Endothelial cell of umbilical vein (primary cell): ENCODE measurements at regions not wholly inside any gene's neighbourhood (a gene's known extent, or its start where the extent isn't known, plus 50 kb on each side); places are given as distances from the start of the nearest gene placed in this dataset.

Experiments
- EZH2 ChIP-seq: IDR thresholded peaks from 2 replicates; pipeline ENCODE4 v1.6.1; 2012; ENCODE audit warnings: borderline replicate concordance, low read depth, mild to moderate bottlenecking, moderate library complexity, low read length, inconsistent platforms; ENCODE audit not compliant: severe bottlenecking
- FOS ChIP-seq: IDR thresholded peaks from 2 replicates; pipeline ENCODE4 v1.6.1; 2011; ENCODE audit warnings: mild to moderate bottlenecking, low read length, moderate library complexity, borderline replicate concordance; ENCODE audit not compliant: insufficient read depth
- JUN ChIP-seq: IDR thresholded peaks from 2 replicates; pipeline ENCODE4 v1.6.1; 2011; ENCODE audit warnings: borderline replicate concordance, low read depth; ENCODE audit not compliant: insufficient read length, insufficient read depth
- MAX ChIP-seq: IDR thresholded peaks from 2 replicates; pipeline ENCODE4 v1.6.1; 2011; ENCODE audit not compliant: insufficient read depth, insufficient read length
- POLR2A ChIP-seq: IDR thresholded peaks from 2 replicates; pipeline ENCODE4 v1.6.1; 2012; ENCODE audit warnings: low read depth, mild to moderate bottlenecking, control low read depth, low read length
- POLR2AphosphoS5 ChIP-seq: IDR thresholded peaks from 2 replicates; pipeline ENCODE4 v1.6.1; 2012; ENCODE audit warnings: low read depth, mild to moderate bottlenecking, control low read depth, low read length, moderate library complexity; ENCODE audit not compliant: insufficient read depth
- TF ChIP-seq, protein P1 (sequence below), 2 donors: IDR thresholded peaks; 1 replicate in 1 of 2; 2 replicates in 1 of 2; pipeline ENCODE4 v1.5.1; 2011; ENCODE audit warnings: low read length in 2 of 2, mild to moderate bottlenecking in 2 of 2, moderate library complexity in 2 of 2, control low read depth in 1 of 2, inconsistent platforms in 1 of 2, low read depth in 1 of 2; ENCODE audit not compliant: insufficient read depth in 1 of 2; ENCODE audit errors: extremely low read depth in 1 of 2

- no peak for TF ChIP-seq POLR2A
- TF ChIP-seq, protein P1, sequence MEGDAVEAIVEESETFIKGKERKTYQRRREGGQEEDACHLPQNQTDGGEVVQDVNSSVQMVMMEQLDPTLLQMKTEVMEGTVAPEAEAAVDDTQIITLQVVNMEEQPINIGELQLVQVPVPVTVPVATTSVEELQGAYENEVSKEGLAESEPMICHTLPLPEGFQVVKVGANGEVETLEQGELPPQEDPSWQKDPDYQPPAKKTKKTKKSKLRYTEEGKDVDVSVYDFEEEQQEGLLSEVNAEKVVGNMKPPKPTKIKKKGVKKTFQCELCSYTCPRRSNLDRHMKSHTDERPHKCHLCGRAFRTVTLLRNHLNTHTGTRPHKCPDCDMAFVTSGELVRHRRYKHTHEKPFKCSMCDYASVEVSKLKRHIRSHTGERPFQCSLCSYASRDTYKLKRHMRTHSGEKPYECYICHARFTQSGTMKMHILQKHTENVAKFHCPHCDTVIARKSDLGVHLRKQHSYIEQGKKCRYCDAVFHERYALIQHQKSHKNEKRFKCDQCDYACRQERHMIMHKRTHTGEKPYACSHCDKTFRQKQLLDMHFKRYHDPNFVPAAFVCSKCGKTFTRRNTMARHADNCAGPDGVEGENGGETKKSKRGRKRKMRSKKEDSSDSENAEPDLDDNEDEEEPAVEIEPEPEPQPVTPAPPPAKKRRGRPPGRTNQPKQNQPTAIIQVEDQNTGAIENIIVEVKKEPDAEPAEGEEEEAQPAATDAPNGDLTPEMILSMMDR (IDR thresholded peaks at IDR 0.05; ENCODE audit: extremely low read depth in 1 of 2, insufficient read depth in 1 of 2, low read depth in 1 of 2, low read length in 2 of 2), result no peak
- TF ChIP-seq EZH2, result no peak
- TF ChIP-seq POLR2AphosphoS5, result no peak
- no peak for TF ChIP-seq MAX
- no peak for TF ChIP-seq FOS
- TF ChIP-seq JUN, result no peak
Observed at GRCh38 chr2:172673056-172673683, 62.5 kb upstream of the RAPGEF4 start.
